Gastrocnemius medialis (tissue), 4 donors: ENCODE measurements at regions not wholly inside any gene's neighbourhood (a gene's known extent, or its start where the extent isn't known, plus 50 kb on each side); places are given as distances from the start of the nearest gene placed in this dataset.

ENCODE experiments used
- ATAC-seq, 2 donors: fragments of 150-250 bp; one replicate each; pipeline ENCODE4 v1.9.1; 2016
- DNase-seq, 2 donors: peaks; one replicate each; pipeline ENCODE4 v3.0.0-alpha.2; 2019
- H3K27ac ChIP-seq, 4 donors: fragments of 200-600 bp; sonication (generic); 1 replicate in 1 of 4; 2 replicates in 3 of 4; pipeline ENCODE4 v1.5.1; 2016 to 2018; ENCODE audit warnings: mild to moderate bottlenecking in 2 of 4, moderate library complexity in 1 of 4
- H3K27me3 ChIP-seq, 3 donors: fragments of 200-600 bp; sonication (generic) in 2 of 3; 1 replicate in 1 of 3; 2 replicates in 2 of 3; pipeline versions ENCODE4 v1.5.1 to v1.6.0; 2016 to 2019; ENCODE audit warnings: mild to moderate bottlenecking in 1 of 3, moderate library complexity in 1 of 3
- H3K36me3 ChIP-seq, 2 donors: fragments of 200-600 bp; sonication (generic) in 1 of 2; one replicate each; pipeline ENCODE4 v1.5.1; 2017 to 2018
- H3K4me1 ChIP-seq, 2 donors: fragments of 200-600 bp; sonication (generic) in 1 of 2; one replicate each; pipeline ENCODE4 v1.5.1; 2016 to 2017; ENCODE audit warnings: mild to moderate bottlenecking in 2 of 2
- H3K4me3 ChIP-seq, 4 donors: fragments of 200-600 bp; sonication (generic) in 3 of 4; 1 replicate in 1 of 4; 2 replicates in 3 of 4; pipeline ENCODE4 v1.5.1; 2016 to 2019; ENCODE audit warnings: mild to moderate bottlenecking in 2 of 4
- H3K9me3 ChIP-seq, 3 donors: fragments of 200-600 bp; sonication (generic) in 2 of 3; 1 replicate in 1 of 3; 2 replicates in 2 of 3; pipeline ENCODE4 v1.5.1; 2016 to 2019
- POLR2A ChIP-seq, 2 donors: fragments of 450-650 bp; IDR thresholded peaks; one replicate each; pipeline ENCODE4 v1.6.1; 2017; ENCODE audit warnings: antibody characterized with exemption in 2 of 2, mild to moderate bottlenecking in 2 of 2, moderate library complexity in 2 of 2
- in situ Hi-C, 4 donors: fragments of 200-750 bp; cut with MboI; loops; one replicate each; pipeline versions ENCODE4 v1.15.0 to v1.8.0; 2017; ENCODE audit warnings: low sequenced_read_pairs in 4 of 4
- intact Hi-C: fragments of 100-400 bp; cut with DNase I; formaldehyde crosslinking; loops from one replicate; pipeline ENCODE4 v1.15.1; 2023; ENCODE audit warnings: low total_unique reads
- TF ChIP-seq, protein P1 (sequence below), 5 experiments: fragments of 450-650 bp in 3 of 5; fragments of 200-600 bp in 2 of 5; sonication (generic) in 2 of 5; IDR thresholded peaks in 4 of 5; conservative IDR thresholded peaks in 1 of 5; 1 replicate in 4 of 5; 2 replicates in 1 of 5; pipeline ENCODE4 v1.5.1; 2016 to 2019; ENCODE audit warnings: antibody characterized with exemption in 5 of 5, mild to moderate bottlenecking in 3 of 5, moderate library complexity in 3 of 5

DNA sequence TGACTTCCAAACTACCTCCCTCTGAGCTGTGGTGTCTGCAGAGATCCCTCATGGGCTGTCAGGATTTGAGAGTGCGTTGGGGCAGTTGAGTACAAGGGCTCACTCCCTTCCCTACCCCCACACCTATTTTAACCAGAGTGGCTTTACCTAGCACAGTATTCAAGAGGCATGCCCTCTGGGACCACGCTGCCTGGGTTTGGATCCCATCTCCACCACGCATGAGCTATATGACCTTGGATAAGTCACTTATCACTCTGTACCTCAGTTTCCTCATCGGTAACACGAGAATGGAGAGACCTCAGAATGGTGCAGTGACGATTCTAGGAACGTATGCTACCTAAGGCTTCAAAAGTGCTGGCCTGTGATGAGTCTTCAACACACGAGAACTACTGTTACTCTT lies 147.3 kb upstream of the WNT4 start:
- intact Hi-C loops, result no loop called here
- H3K4me3 ChIP-seq, result no peak overlapping the region
- no peaks in the 10 kb centered on the region for H3K4me1 ChIP-seq
- no peaks in the 10 kb centered on the region for H3K9me3 ChIP-seq
- in situ Hi-C loops, result no loop called here
- H3K27ac ChIP-seq, result no peak overlapping the region
- ATAC-seq (no peak), DNase-seq (no peak)
- H3K27me3 ChIP-seq, result peaks cover 3 to 11% (median 4%) of the 10 kb centered on the region in 3 donors
- H3K36me3 ChIP-seq, result no peaks in the 10 kb centered on the region
- no peak for TF ChIP-seq POLR2A (IDR thresholded peaks at IDR 0.05)
- TF ChIP-seq, protein P1, sequence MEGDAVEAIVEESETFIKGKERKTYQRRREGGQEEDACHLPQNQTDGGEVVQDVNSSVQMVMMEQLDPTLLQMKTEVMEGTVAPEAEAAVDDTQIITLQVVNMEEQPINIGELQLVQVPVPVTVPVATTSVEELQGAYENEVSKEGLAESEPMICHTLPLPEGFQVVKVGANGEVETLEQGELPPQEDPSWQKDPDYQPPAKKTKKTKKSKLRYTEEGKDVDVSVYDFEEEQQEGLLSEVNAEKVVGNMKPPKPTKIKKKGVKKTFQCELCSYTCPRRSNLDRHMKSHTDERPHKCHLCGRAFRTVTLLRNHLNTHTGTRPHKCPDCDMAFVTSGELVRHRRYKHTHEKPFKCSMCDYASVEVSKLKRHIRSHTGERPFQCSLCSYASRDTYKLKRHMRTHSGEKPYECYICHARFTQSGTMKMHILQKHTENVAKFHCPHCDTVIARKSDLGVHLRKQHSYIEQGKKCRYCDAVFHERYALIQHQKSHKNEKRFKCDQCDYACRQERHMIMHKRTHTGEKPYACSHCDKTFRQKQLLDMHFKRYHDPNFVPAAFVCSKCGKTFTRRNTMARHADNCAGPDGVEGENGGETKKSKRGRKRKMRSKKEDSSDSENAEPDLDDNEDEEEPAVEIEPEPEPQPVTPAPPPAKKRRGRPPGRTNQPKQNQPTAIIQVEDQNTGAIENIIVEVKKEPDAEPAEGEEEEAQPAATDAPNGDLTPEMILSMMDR (IDR thresholded peaks at IDR 0.05 in 4 of 5, conservative IDR thresholded peaks at IDR 0.05 in 1 of 5), result no peak

DNA sequence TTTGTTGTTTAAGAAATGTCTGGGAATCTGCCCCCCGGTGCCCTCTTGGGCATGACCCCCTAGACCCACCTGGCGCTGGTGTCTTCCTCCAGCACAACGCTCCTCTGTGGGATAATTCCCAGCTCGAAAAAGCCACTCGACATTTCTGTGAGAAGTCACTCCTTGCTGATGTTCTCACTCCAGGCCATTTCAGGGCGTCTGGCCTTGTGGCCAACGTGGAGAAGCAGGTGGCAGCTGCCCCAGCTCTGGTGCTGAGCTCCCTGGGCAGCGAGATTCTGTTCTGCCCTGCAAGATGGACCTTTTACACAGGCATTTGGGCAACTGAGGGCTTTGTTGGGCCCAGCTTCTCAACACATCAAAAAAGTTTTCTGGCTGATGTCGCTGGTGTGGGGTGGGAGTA lies 147.7 kb upstream of the WNT4 start:
- intact Hi-C loops, result no loop called here

DNA sequence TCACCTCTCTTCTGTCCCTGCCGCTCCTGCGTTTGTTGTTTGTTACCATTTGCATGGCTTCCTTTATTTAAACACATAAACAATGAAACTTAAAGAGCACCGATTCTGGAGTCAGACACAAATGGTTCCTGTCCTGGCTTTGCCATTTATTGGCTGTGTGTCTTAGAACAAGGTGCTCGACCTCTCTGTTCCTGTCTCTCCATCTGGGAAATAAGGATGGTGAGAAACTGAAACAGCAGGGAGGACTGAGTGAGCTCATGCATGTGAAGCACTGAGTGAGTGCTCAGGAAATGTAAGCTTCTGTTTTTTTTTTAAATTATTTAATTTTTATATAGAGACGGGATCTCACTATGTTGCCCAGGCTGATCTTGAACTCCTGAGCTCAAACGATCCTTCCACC lies 148.2 kb upstream of the WNT4 start:
- H3K4me1 ChIP-seq, result no peaks in the 10 kb centered on the region
- ATAC-seq, result no peak
- no peak for DNase-seq
- H3K36me3 ChIP-seq, result no peaks in the 10 kb centered on the region
- in situ Hi-C loops, result no loop called here
- peaks cover 3 to 14% (median 7%) of the 10 kb centered on the region in 3 donors for H3K27me3 ChIP-seq
- TF ChIP-seq, protein P1 (IDR thresholded peaks at IDR 0.05 in 4 of 5, conservative IDR thresholded peaks at IDR 0.05 in 1 of 5), result no peak
- TF ChIP-seq POLR2A (IDR thresholded peaks at IDR 0.05), result no peak
- no peak overlapping the region for H3K4me3 ChIP-seq
- no peak overlapping the region for H3K27ac ChIP-seq
- intact Hi-C loops, result no loop called here
- no peaks in the 10 kb centered on the region for H3K9me3 ChIP-seq

More for the DNA sequence above, 147.7 kb upstream of the WNT4 start:
- Histone ChIP-seq H3K27me3 (peaks cover 3 to 12% (median 4%) of the 10 kb centered on the region in 3 donors), H3K36me3 (no peaks in the 10 kb centered on the region), H3K4me1 (no peaks in the 10 kb centered on the region), H3K4me3 (no peak overlapping the region), H3K9me3 (no peaks in the 10 kb centered on the region), H3K27ac (no peak overlapping the region)
- in situ Hi-C loops, result no loop called here
- DNase-seq (no peak), ATAC-seq (no peak)
- no peak for TF ChIP-seq POLR2A (IDR thresholded peaks at IDR 0.05)
- TF ChIP-seq, protein P1 (IDR thresholded peaks at IDR 0.05 in 4 of 5, conservative IDR thresholded peaks at IDR 0.05 in 1 of 5), result no peak

DNA sequence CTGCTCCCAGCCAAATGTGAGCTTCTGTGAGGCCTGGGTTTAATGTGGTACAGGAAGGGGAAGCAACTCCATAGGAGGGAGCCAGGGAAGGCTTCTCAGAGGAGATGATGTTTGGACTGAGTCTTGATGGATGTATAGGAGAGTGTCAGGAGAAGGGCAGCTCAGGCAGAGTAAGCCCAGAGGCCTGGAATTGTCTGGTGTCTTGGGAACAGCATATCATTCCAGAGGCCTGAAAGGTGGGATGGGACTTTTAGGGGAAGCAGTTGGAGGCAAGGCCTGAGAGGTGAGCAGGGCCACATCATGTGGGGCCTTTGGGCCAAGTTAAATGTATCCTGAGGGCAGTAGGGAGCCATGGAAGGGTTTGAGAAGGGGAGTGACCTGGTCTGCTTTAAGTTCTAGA lies 148.6 kb upstream of the WNT4 start:
- Histone ChIP-seq H3K4me3 (no peak overlapping the region), H3K27me3 (peaks cover 3 to 16% (median 7%) of the 10 kb centered on the region in 3 donors), H3K36me3 (no peaks in the 10 kb centered on the region), H3K4me1 (no peaks in the 10 kb centered on the region), H3K27ac (no peak overlapping the region), H3K9me3 (no peaks in the 10 kb centered on the region)
- intact Hi-C loops (no loop called here), in situ Hi-C loops (no loop called here)
- ATAC-seq, result no peak
- DNase-seq, result no peak
- no peak for TF ChIP-seq POLR2A (IDR thresholded peaks at IDR 0.05)
- TF ChIP-seq, protein P1 (IDR thresholded peaks at IDR 0.05 in 4 of 5, conservative IDR thresholded peaks at IDR 0.05 in 1 of 5), result no peak
